ENCODE measurements at regions not wholly inside any gene's neighbourhood (a gene's known extent, or its start where the extent isn't known, plus 50 kb on each side); places are given as distances from the start of the nearest gene placed in this dataset.

- no peak for DNase-seq (ENCODE audit: low spot score)
- H3K27me3 Mint-ChIP-seq (ENCODE audit: unreplicated experiment) = no peaks in the 10 kb centered on the region
- H3K4me1 Mint-ChIP-seq (ENCODE audit: unreplicated experiment) = peaks cover 2% of the 10 kb centered on the region
- TF ChIP-seq, protein P1, sequence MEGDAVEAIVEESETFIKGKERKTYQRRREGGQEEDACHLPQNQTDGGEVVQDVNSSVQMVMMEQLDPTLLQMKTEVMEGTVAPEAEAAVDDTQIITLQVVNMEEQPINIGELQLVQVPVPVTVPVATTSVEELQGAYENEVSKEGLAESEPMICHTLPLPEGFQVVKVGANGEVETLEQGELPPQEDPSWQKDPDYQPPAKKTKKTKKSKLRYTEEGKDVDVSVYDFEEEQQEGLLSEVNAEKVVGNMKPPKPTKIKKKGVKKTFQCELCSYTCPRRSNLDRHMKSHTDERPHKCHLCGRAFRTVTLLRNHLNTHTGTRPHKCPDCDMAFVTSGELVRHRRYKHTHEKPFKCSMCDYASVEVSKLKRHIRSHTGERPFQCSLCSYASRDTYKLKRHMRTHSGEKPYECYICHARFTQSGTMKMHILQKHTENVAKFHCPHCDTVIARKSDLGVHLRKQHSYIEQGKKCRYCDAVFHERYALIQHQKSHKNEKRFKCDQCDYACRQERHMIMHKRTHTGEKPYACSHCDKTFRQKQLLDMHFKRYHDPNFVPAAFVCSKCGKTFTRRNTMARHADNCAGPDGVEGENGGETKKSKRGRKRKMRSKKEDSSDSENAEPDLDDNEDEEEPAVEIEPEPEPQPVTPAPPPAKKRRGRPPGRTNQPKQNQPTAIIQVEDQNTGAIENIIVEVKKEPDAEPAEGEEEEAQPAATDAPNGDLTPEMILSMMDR (IDR thresholded peaks at IDR 0.05; ENCODE audit: unreplicated experiment) = no peak
- no peaks in the 10 kb centered on the region for H3K9me3 Mint-ChIP-seq (ENCODE audit: unreplicated experiment)
- H3K27ac Mint-ChIP-seq (ENCODE audit: unreplicated experiment) = no peak overlapping the region
- H3K36me3 Mint-ChIP-seq (ENCODE audit: low read depth, unreplicated experiment) = no peaks in the 10 kb centered on the region
- H3K4me3 Mint-ChIP-seq (ENCODE audit: unreplicated experiment) = no peak overlapping the region
Measured at GRCh38 chr5:63805151-63805550, 157.1 kb downstream of the HTR1A start.

DNA sequence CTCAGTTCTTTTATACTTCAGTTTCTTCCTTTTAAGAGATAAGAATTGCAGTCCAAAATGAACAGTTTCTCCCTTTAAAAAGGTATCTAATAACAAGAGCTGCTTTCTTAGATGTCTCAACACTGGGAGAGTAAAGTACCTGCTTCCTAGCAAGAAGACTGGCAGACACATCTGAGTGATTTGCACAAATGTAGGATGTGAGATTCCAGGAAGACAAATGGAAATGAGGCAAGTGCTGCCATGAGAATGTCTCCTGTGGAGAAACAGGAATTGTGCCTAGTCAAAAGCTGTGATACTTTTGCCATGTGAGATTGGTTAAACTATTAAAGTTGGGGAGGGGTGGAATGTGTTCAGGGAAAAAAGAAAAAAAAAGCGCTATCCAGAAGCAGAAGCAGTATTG lies 159.1 kb downstream of the HTR1A start:
- no peaks in the 10 kb centered on the region for H3K36me3 Mint-ChIP-seq (ENCODE audit: low read depth, unreplicated experiment)
- H3K27me3 Mint-ChIP-seq (ENCODE audit: unreplicated experiment) = no peaks in the 10 kb centered on the region
- no peaks in the 10 kb centered on the region for H3K9me3 Mint-ChIP-seq (ENCODE audit: unreplicated experiment)
- H3K4me3 Mint-ChIP-seq (ENCODE audit: unreplicated experiment) = no peak overlapping the region
- no peak for DNase-seq (ENCODE audit: low spot score)
- TF ChIP-seq, protein P1 (IDR thresholded peaks at IDR 0.05; ENCODE audit: unreplicated experiment) = no peak
- H3K27ac Mint-ChIP-seq (ENCODE audit: unreplicated experiment) = no peak overlapping the region
- H3K4me1 Mint-ChIP-seq (ENCODE audit: unreplicated experiment) = peaks cover 2% of the 10 kb centered on the region

DNA sequence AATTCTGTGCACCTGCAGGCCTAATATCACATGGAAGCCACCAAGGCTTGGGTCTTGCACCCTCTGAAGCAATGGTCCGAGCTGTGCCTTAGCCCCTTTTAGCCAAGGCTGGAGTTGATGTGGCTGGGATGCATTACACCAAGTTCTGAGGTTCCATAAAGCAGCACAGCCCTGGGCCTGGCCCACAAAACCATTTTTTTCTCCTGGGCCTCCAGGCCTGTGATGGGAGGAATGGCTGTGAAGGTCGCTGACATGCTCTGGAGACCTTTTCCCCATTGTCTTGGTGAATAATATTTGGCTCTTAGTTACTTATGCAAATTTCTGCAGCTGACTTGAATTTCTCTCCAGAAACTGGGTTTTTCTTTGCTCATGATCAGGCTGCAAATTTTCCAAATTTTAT lies 167.3 kb downstream of the HTR1A start:
- peaks cover 10% of the 10 kb centered on the region for H3K9me3 Mint-ChIP-seq (ENCODE audit: unreplicated experiment)
- H3K4me3 Mint-ChIP-seq (ENCODE audit: unreplicated experiment) = no peak overlapping the region
- TF ChIP-seq, protein P1 (IDR thresholded peaks at IDR 0.05; ENCODE audit: unreplicated experiment) = no peak
- H3K36me3 Mint-ChIP-seq (ENCODE audit: low read depth, unreplicated experiment) = peaks cover 10% of the 10 kb centered on the region
- no peak overlapping the region for H3K27ac Mint-ChIP-seq (ENCODE audit: unreplicated experiment)
- no peak for DNase-seq (ENCODE audit: low spot score)
- H3K27me3 Mint-ChIP-seq (ENCODE audit: unreplicated experiment) = peaks cover 2% of the 10 kb centered on the region
- no peaks in the 10 kb centered on the region for H3K4me1 Mint-ChIP-seq (ENCODE audit: unreplicated experiment)

GRCh38 chr5:63794296-63794695 lies 167.9 kb downstream of the HTR1A start:
- no peak for DNase-seq (ENCODE audit: low spot score)
- Mint-ChIP-seq H3K27ac (ENCODE audit: unreplicated experiment) (no peak overlapping the region), H3K4me3 (ENCODE audit: unreplicated experiment) (no peak overlapping the region), H3K9me3 (ENCODE audit: unreplicated experiment) (peaks cover 10% of the 10 kb centered on the region), H3K27me3 (ENCODE audit: unreplicated experiment) (peaks cover 2% of the 10 kb centered on the region), H3K36me3 (ENCODE audit: low read depth, unreplicated experiment) (peaks cover 10% of the 10 kb centered on the region), H3K4me1 (ENCODE audit: unreplicated experiment) (no peaks in the 10 kb centered on the region)
- TF ChIP-seq, protein P1 (IDR thresholded peaks at IDR 0.05; ENCODE audit: unreplicated experiment) = no peak

DNA sequence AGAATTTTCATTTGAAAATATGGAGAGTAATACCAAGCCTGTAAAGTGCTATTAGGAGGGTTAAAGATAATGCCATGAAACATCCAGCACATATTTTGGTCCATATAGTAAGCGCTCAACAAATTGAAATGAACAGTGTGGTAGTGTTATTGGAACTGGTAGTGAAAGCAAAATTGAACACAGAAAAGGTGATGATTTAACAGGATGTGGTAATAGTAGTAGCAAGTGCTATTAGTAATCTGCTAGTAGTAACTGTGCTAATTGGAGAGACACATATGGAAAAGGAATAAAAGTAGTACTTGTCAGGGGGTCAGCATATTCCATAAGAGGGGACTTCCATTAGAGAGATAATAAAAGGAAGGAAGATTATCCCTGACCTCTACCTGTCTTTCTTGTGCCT lies 187.3 kb downstream of the HTR1A start:
- no peaks in the 10 kb centered on the region for H3K36me3 Mint-ChIP-seq (ENCODE audit: low read depth, unreplicated experiment)
- no peak for DNase-seq (ENCODE audit: low spot score)
- H3K27ac Mint-ChIP-seq (ENCODE audit: unreplicated experiment) = no peak overlapping the region
- no peak overlapping the region for H3K4me3 Mint-ChIP-seq (ENCODE audit: unreplicated experiment)
- peaks cover 1% of the 10 kb centered on the region for H3K27me3 Mint-ChIP-seq (ENCODE audit: unreplicated experiment)
- no peaks in the 10 kb centered on the region for H3K9me3 Mint-ChIP-seq (ENCODE audit: unreplicated experiment)
- TF ChIP-seq, protein P1 (IDR thresholded peaks at IDR 0.05; ENCODE audit: unreplicated experiment) = no peak
- H3K4me1 Mint-ChIP-seq (ENCODE audit: unreplicated experiment) = no peaks in the 10 kb centered on the region
